Upper lobe of right lung (tissue), 1 donor: ENCODE measurements at regions not wholly inside any gene's neighbourhood (a gene's known extent, or its start where the extent isn't known, plus 50 kb on each side); places are given as distances from the start of the nearest gene placed in this dataset.
"Not testable (repeated sequence)": the region's sequence is repeated elsewhere in the genome, so short reads cannot be mapped to it uniquely, and the experiment has no call there.

Experiments used
- ATAC-seq: fragments of 200-7000 bp; cut with Tn5 transposase; one replicate; pipeline ENCODE4 v1.9.1; 2020; ENCODE audit warnings: mild to moderate bottlenecking, moderate library complexity
- DNase-seq: peaks from one replicate; pipeline ENCODE4 v3.0.0-alpha.2; 2020
- H3K27ac ChIP-seq: fragments of 200-600 bp; one replicate; pipeline ENCODE4 v1.8.0; 2022
- H3K27me3 ChIP-seq: fragments of 200-600 bp; one replicate; pipeline ENCODE4 v1.8.0; 2022; ENCODE audit warnings: mild to moderate bottlenecking
- H3K36me3 ChIP-seq: fragments of 200-600 bp; one replicate; pipeline ENCODE4 v1.8.0; 2022
- H3K4me1 ChIP-seq: fragments of 200-600 bp; one replicate; pipeline ENCODE4 v1.8.0; 2022
- H3K4me3 ChIP-seq: fragments of 200-600 bp; one replicate; pipeline ENCODE4 v1.8.0; 2022; ENCODE audit warnings: mild to moderate bottlenecking
- H3K9me3 ChIP-seq: fragments of 200-600 bp; one replicate; pipeline ENCODE4 v1.8.0; 2022
- intact Hi-C: fragments of 100-400 bp; cut with DNase I; formaldehyde crosslinking; loops from one replicate; pipeline ENCODE4 v1.11.0; 2022
- TF ChIP-seq, protein P1 (sequence below): fragments of 200-600 bp; IDR thresholded peaks from one replicate; pipeline ENCODE4 v1.8.0; 2022; ENCODE audit warnings: antibody characterized with exemption
- donor health status: DM: no; HTN: yes; CAD: no; lungs with severe emphysema.

DNA sequence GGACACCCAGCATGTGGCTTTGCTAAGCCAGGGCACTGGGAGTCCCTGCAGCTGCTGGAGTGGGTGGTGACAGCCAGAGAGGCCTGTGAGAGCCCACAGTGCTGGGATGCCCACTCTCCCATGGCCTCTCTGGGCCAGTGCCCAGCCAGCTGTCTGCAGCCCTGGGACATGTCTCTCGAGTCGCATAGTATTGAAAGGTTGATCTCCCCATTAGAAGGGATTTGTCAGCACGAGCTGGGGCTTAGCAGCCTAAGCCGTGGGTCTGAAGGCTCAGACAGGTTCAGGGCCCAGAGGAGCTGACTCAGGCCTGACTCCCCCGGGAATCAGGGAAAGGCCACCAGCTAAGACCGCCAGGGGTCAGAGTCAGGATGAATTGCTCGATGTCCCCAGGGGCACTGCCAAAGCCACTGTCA is 53.5 kb downstream of the FOXD2 start:
- DNase-seq (no peak), ATAC-seq (no peak)
- TF ChIP-seq, protein P1, sequence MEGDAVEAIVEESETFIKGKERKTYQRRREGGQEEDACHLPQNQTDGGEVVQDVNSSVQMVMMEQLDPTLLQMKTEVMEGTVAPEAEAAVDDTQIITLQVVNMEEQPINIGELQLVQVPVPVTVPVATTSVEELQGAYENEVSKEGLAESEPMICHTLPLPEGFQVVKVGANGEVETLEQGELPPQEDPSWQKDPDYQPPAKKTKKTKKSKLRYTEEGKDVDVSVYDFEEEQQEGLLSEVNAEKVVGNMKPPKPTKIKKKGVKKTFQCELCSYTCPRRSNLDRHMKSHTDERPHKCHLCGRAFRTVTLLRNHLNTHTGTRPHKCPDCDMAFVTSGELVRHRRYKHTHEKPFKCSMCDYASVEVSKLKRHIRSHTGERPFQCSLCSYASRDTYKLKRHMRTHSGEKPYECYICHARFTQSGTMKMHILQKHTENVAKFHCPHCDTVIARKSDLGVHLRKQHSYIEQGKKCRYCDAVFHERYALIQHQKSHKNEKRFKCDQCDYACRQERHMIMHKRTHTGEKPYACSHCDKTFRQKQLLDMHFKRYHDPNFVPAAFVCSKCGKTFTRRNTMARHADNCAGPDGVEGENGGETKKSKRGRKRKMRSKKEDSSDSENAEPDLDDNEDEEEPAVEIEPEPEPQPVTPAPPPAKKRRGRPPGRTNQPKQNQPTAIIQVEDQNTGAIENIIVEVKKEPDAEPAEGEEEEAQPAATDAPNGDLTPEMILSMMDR = no peak
- Histone ChIP-seq H3K9me3 (no peaks in the 10 kb centered on the region), H3K4me1 (no peaks in the 10 kb centered on the region), H3K27ac (no peak overlapping the region), H3K36me3 (no peaks in the 10 kb centered on the region), H3K4me3 (no peak overlapping the region), H3K27me3 (peaks cover 7% of the 10 kb centered on the region)
- intact Hi-C loops = no loop called here

- no peak overlapping the region for H3K4me3 ChIP-seq
- H3K27me3 ChIP-seq = peaks cover 2% of the 10 kb centered on the region
- H3K9me3 ChIP-seq = no peaks in the 10 kb centered on the region
- intact Hi-C loops = no loop called here
- no peaks in the 10 kb centered on the region for H3K36me3 ChIP-seq
- no peaks in the 10 kb centered on the region for H3K4me1 ChIP-seq
- TF ChIP-seq, protein P1 = no peak
- DNase-seq (no peak), ATAC-seq (no peak)
- H3K27ac ChIP-seq = no peak overlapping the region
Measured at GRCh38 chr1:47495176-47495713, 57.4 kb downstream of the FOXD2 start.

- Histone ChIP-seq H3K27me3 (peaks cover 5% of the 10 kb centered on the region), H3K36me3 (no peaks in the 10 kb centered on the region), H3K27ac (no peak overlapping the region), H3K4me3 (no peak overlapping the region), H3K4me1 (no peaks in the 10 kb centered on the region), H3K9me3 (no peaks in the 10 kb centered on the region)
- ATAC-seq = no peak
- TF ChIP-seq, protein P1 = no peak
- intact Hi-C loops = no loop called here
- DNase-seq = no peak
Measured at GRCh38 chr1:47498551-47498950, 60.7 kb downstream of the FOXD2 start.

GRCh38 chr1:47501069-47501468 is 63.2 kb downstream of the FOXD2 start:
- peaks cover 10% of the 10 kb centered on the region for H3K27me3 ChIP-seq
- no peaks in the 10 kb centered on the region for H3K9me3 ChIP-seq
- H3K36me3 ChIP-seq = no peaks in the 10 kb centered on the region
- H3K4me3 ChIP-seq = no peak overlapping the region
- intact Hi-C loops = no loop called here
- H3K27ac ChIP-seq = no peak overlapping the region
- TF ChIP-seq, protein P1 = no peak
- no peaks in the 10 kb centered on the region for H3K4me1 ChIP-seq
- DNase-seq (no peak), ATAC-seq (no peak)

DNA sequence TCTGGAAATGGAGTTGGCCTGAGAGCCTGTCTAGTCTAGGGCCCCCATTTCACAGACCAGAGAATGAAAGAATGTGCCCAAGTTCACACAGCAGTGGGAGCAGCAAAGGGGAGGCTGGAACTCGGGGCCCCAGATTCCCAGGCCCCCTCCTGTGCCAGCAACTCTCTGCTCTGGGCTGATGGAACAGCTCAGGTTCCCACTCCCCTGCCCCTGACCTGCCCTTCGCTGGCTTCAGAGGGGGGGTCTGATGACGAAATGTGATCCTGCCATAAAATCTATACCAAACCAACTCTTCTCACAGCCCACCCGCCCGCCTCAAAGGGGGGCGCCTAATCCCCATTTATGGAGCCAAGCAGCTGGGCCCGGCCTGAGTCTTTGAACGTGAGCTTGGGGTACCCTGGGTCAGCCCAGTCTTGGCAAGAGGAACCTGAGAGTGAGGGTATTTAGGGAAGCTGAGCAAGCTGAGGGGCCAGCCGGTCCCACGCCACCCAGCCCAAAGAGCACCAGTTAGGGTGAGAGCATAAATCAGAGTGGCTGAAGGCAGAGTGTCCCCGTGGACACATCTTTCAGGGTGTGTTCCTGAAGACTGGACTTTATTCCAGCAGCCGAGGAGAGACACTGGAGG is 65.0 kb downstream of the FOXD2 start:
- no peaks in the 10 kb centered on the region for H3K36me3 ChIP-seq
- no peaks in the 10 kb centered on the region for H3K9me3 ChIP-seq
- TF ChIP-seq, protein P1 = no peak
- peaks cover 3% of the 10 kb centered on the region for H3K4me1 ChIP-seq
- H3K27ac ChIP-seq = no peak overlapping the region
- H3K27me3 ChIP-seq = peaks cover 27% of the 10 kb centered on the region
- DNase-seq (no peak), ATAC-seq (no peak)
- intact Hi-C loops = no loop called here
- no peak overlapping the region for H3K4me3 ChIP-seq

- H3K9me3 ChIP-seq, intact Hi-C loops: not testable (repeated sequence)
Measured at GRCh38 chr1:47504840-47505239, 67.0 kb downstream of the FOXD2 start.

More at GRCh38 chr1:47504840-47505239, 67.0 kb downstream of the FOXD2 start:
- peaks cover 13% of the 10 kb centered on the region for H3K4me1 ChIP-seq
- H3K27ac ChIP-seq, H3K4me3 ChIP-seq, H3K36me3 ChIP-seq, ATAC-seq, DNase-seq: not testable (repeated sequence)
- H3K27me3 ChIP-seq = peaks cover 46% of the 10 kb centered on the region
